ENCODE measurements at regions not wholly inside any gene's neighbourhood (a gene's known extent, or its start where the extent isn't known, plus 50 kb on each side); places are given as distances from the start of the nearest gene placed in this dataset.

DNA sequence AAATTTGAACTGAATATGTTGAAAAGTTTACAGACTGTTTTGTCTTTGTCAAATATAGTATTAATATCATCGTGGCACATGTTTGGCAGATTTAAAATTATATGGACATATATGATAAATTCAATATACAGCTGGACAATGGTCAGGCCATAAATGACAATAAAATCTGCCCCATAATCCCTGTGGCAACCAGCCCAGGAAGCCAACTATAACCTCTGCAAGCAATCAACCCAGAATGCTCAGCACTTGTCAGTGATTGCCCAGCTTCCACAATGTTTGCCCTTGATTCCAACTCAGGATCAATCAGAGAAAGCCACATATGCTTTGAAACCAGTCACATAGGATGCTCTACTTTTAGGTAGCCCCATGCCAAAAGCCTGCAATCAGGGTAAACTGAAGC lies 671.9 kb downstream of the SUCLG1 start:
- DNase-seq (ENCODE audit: low read depth, low spot score) = no peak
- Histone ChIP-seq H3K36me3 (ENCODE audit: insufficient read depth, low read length) (no peaks in the 10 kb centered on the region), H3K27ac (no peak overlapping the region), H3K9ac (ENCODE audit: insufficient read length) (no peak overlapping the region), H3K9me3 (ENCODE audit: low read depth, low read length) (no peaks in the 10 kb centered on the region), H3K4me3 (no peak overlapping the region)
- no peak for TF ChIP-seq FOXP2 (optimal IDR thresholded peaks at IDR 0.05; ENCODE audit: control extremely low read depth, extremely low read length, insufficient read depth)
- no peak for TF ChIP-seq POLR2AphosphoS5 (IDR thresholded peaks at IDR 0.05; ENCODE audit: borderline replicate concordance, low read depth, low read length)
- no peak for TF ChIP-seq EZH2 (IDR thresholded peaks at IDR 0.05)

DNA sequence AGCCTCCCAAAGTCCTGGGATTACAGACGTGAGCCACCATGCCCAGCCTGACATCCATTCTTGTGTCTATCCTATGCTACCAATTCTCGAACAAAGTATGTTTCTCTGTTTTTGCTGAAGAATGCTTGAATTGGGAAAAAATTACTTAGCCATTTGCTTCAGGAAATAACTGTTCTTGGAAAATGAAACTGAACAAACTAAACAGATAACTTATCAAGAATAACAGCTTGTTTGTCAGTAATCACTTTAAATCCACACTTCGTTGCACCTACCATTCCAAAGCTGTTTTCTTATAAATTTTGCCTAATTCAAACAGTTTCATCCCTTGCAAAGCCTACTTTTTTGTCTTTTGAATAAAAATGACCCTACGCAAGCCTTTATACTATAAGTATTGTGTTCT lies 672.9 kb downstream of the SUCLG1 start:
- Histone ChIP-seq H3K36me3 (ENCODE audit: insufficient read depth, low read length) (no peaks in the 10 kb centered on the region), H3K4me3 (no peak overlapping the region), H3K9me3 (ENCODE audit: low read depth, low read length) (no peaks in the 10 kb centered on the region), H3K27ac (no peak overlapping the region), H3K9ac (ENCODE audit: insufficient read length) (no peak overlapping the region)
- TF ChIP-seq POLR2AphosphoS5 (IDR thresholded peaks at IDR 0.05; ENCODE audit: borderline replicate concordance, low read depth, low read length) (no peak), EZH2 (IDR thresholded peaks at IDR 0.05) (no peak), FOXP2 (optimal IDR thresholded peaks at IDR 0.05; ENCODE audit: control extremely low read depth, extremely low read length, insufficient read depth) (no peak)
- DNase-seq (ENCODE audit: low read depth, low spot score) = no peak

DNA sequence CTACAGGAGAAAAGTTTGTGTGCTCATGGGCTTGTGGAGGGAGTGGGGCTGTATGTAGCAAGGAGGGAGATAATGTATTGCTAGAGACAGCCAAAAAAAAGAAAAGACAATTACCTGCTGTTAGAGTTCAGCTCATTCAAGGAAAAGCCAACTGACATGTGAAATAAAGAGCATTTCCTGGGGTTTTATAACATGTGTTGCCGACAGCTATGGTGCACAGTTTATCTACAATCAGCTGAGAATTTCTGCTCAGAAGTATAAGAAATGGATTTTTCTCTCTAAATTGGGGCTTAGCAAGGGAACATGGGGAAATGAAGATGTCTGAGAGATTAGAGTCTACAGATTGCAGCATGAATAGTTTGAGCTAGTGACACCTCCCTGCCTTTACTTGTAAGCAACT lies 674.1 kb downstream of the SUCLG1 start:
- Histone ChIP-seq H3K36me3 (ENCODE audit: insufficient read depth, low read length) (no peaks in the 10 kb centered on the region), H3K9me3 (ENCODE audit: low read depth, low read length) (no peaks in the 10 kb centered on the region), H3K4me3 (no peak overlapping the region), H3K9ac (ENCODE audit: insufficient read length) (no peak overlapping the region), H3K27ac (no peak overlapping the region)
- no peak for DNase-seq (ENCODE audit: low read depth, low spot score)
- TF ChIP-seq FOXP2 (optimal IDR thresholded peaks at IDR 0.05; ENCODE audit: control extremely low read depth, extremely low read length, insufficient read depth) (no peak), POLR2AphosphoS5 (IDR thresholded peaks at IDR 0.05; ENCODE audit: borderline replicate concordance, low read depth, low read length) (no peak), EZH2 (IDR thresholded peaks at IDR 0.05) (no peak)

DNA sequence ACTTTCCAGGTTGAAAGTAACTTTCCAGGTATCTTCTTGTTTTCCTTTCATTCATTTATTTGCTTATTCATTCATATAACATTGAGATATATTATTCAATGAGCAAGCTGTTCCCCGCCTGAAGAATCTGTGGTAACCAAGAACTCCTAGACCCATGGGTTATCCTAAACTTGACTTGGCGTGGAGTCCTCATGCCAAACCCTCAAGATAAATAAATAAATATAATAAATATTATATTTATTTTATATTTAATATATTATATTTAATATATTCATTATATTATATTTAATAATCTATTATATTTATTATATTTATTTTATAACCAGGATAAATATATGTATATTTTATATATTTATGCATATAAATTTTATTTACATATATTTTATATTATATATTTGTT lies 674.8 kb downstream of the SUCLG1 start:
- Histone ChIP-seq H3K4me3 (no peak overlapping the region), H3K36me3 (ENCODE audit: insufficient read depth, low read length) (no peaks in the 10 kb centered on the region), H3K9ac (ENCODE audit: insufficient read length) (no peak overlapping the region), H3K27ac (no peak overlapping the region), H3K9me3 (ENCODE audit: low read depth, low read length) (no peaks in the 10 kb centered on the region)
- TF ChIP-seq POLR2AphosphoS5 (IDR thresholded peaks at IDR 0.05; ENCODE audit: borderline replicate concordance, low read depth, low read length) (no peak), EZH2 (IDR thresholded peaks at IDR 0.05) (no peak), FOXP2 (optimal IDR thresholded peaks at IDR 0.05; ENCODE audit: control extremely low read depth, extremely low read length, insufficient read depth) (no peak)
- DNase-seq (ENCODE audit: low read depth, low spot score) = no peak

DNA sequence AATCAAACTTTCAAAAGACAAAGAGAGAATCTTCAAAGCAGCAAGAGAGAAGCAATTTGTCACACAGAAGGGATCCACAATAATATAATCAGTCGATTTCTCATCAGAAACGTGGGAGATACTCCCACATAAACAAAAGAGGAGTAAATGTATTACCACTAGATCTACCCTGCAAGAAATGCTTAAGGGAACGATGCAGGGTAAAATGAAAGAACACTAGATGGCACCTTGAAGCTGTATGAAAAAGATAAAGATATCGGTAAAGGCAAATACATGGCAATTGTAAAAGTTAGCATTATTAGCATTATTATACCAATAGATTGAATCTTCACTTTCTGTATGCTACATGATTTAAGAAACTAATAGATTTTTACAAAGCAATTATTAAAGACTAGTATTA lies 677.0 kb downstream of the SUCLG1 start:
- TF ChIP-seq POLR2AphosphoS5 (IDR thresholded peaks at IDR 0.05; ENCODE audit: borderline replicate concordance, low read depth, low read length) = no peak
- TF ChIP-seq FOXP2 (optimal IDR thresholded peaks at IDR 0.05; ENCODE audit: control extremely low read depth, extremely low read length, insufficient read depth) = no peak
- TF ChIP-seq EZH2 (IDR thresholded peaks at IDR 0.05) = no peak
- no peak for DNase-seq (ENCODE audit: low read depth, low spot score)

DNA sequence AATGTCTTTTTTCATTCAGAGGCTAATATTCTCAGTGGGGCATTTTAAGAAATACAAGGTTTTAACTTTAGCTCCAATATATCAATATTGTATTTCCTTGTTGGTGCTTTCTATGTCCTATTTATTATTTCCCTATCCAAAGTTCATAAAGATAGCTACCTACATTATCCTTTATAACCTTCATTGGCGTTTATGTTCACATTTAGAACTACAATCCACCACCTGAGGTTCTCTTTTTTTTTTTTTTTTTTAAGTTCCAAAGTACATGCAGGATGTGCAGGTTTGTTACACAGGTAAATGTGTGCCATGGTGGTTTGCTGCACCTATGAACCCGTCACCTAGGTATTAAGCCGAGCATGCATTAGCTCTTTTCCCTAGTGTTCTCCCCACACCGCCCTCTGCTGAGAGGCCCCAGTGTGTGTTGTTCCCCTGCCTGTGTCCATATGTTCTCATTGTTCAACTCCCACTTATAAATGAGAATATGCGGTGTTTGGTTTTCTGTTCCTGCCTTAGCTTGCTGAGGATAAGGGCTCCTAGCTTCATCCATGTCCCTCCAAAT lies 694.6 kb downstream of the SUCLG1 start:
- H3K27ac ChIP-seq = no peak overlapping the region
- no peaks in the 10 kb centered on the region for H3K9me3 ChIP-seq (ENCODE audit: low read depth, low read length)
- DNase-seq (ENCODE audit: low read depth, low spot score) = no peak
- no peaks in the 10 kb centered on the region for H3K36me3 ChIP-seq (ENCODE audit: insufficient read depth, low read length)
- no peak for TF ChIP-seq POLR2AphosphoS5 (IDR thresholded peaks at IDR 0.05; ENCODE audit: borderline replicate concordance, low read depth, low read length)
- TF ChIP-seq EZH2 (IDR thresholded peaks at IDR 0.05) = no peak
- TF ChIP-seq FOXP2 (optimal IDR thresholded peaks at IDR 0.05; ENCODE audit: control extremely low read depth, extremely low read length, insufficient read depth) = no peak
- no peak overlapping the region for H3K9ac ChIP-seq (ENCODE audit: insufficient read length)
- no peak overlapping the region for H3K4me3 ChIP-seq

More for the DNA sequence above, 677.0 kb downstream of the SUCLG1 start:
- H3K9me3 ChIP-seq (ENCODE audit: low read depth, low read length) = no peaks in the 10 kb centered on the region
- H3K9ac ChIP-seq (ENCODE audit: insufficient read length) = no peak overlapping the region
- H3K27ac ChIP-seq = no peak overlapping the region
- H3K4me3 ChIP-seq = no peak overlapping the region
- H3K36me3 ChIP-seq (ENCODE audit: insufficient read depth, low read length) = no peaks in the 10 kb centered on the region

DNA sequence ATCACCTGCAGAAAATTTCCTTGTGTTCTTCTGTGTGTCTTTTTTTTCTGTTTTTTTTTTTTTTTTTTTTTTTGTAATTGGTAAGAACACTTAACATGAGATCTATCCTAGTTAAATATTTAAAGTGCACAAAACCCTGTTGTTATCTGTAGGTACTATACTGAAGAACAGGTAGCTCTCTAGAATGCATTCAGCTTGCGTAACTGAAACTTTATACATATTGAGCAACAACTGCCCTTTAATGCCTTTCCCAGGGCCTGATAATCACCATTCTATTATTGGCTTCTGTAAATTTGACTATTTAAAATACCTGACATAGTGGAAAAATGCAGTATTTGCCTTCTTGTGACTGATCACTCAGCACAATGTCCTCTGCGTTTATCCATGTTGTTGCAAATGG lies 701.8 kb downstream of the SUCLG1 start:
- H3K4me3 ChIP-seq = no peak overlapping the region

DNA sequence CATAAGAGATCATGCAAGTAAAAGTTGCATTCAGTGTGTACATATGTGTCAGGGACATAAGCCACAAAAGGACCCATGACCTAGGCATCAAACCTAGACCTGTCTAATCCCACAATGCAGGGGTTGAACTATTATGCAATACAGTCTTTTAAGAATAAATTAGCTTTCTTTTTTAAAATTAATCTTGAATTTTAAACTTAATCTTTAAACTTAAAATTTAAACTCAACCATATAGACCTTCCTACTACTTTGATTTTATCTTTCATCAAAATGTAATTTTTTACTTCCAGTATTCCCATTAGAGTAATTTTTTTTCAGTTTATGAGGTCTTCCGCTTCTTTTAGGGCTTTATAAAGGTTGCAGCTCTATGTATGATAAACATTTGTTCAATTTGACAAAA lies 702.9 kb downstream of the SUCLG1 start:
- Histone ChIP-seq H3K36me3 (ENCODE audit: insufficient read depth, low read length) (no peaks in the 10 kb centered on the region), H3K9ac (ENCODE audit: insufficient read length) (no peak overlapping the region), H3K9me3 (ENCODE audit: low read depth, low read length) (no peaks in the 10 kb centered on the region), H3K27ac (no peak overlapping the region), H3K4me3 (no peak overlapping the region)
- TF ChIP-seq EZH2 (IDR thresholded peaks at IDR 0.05) = no peak
- no peak for DNase-seq (ENCODE audit: low read depth, low spot score)

More for the DNA sequence above, 701.8 kb downstream of the SUCLG1 start:
- H3K36me3 ChIP-seq (ENCODE audit: insufficient read depth, low read length) = no peaks in the 10 kb centered on the region
- DNase-seq (ENCODE audit: low read depth, low spot score) = no peak
- no peak for TF ChIP-seq EZH2 (IDR thresholded peaks at IDR 0.05)
- TF ChIP-seq FOXP2 (optimal IDR thresholded peaks at IDR 0.05; ENCODE audit: control extremely low read depth, extremely low read length, insufficient read depth) = no peak
- TF ChIP-seq POLR2AphosphoS5 (IDR thresholded peaks at IDR 0.05; ENCODE audit: borderline replicate concordance, low read depth, low read length) = no peak
- H3K9me3 ChIP-seq (ENCODE audit: low read depth, low read length) = no peaks in the 10 kb centered on the region
- no peak overlapping the region for H3K9ac ChIP-seq (ENCODE audit: insufficient read length)
- H3K27ac ChIP-seq = no peak overlapping the region

DNA sequence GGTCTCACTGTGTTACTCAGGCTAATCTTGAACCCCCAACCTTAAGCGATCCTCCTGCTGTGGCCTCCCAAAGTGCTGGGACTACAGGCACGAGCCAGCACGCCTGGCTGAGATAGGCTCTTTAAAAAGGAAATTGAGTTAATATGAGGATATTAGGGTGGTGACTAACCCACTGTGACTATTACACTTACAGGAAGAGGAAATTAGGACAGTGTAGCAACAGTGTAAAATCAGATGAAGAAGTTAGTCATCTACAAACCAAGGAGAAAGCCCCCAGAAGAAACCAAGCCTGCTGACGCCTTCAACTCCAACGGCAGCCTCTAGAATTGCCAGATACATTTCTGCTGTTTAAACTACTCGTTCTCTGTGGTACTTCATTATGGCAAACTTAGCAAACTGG lies 711.9 kb downstream of the SUCLG1 start:
- H3K9ac ChIP-seq (ENCODE audit: insufficient read length) = no peak overlapping the region
- no peak for DNase-seq (ENCODE audit: low read depth, low spot score)
- no peaks in the 10 kb centered on the region for H3K9me3 ChIP-seq (ENCODE audit: low read depth, low read length)
- TF ChIP-seq POLR2AphosphoS5 (IDR thresholded peaks at IDR 0.05; ENCODE audit: borderline replicate concordance, low read depth, low read length) (no peak), EZH2 (IDR thresholded peaks at IDR 0.05) (no peak), FOXP2 (optimal IDR thresholded peaks at IDR 0.05; ENCODE audit: control extremely low read depth, extremely low read length, insufficient read depth) (no peak)
- H3K27ac ChIP-seq = no peak overlapping the region
- H3K4me3 ChIP-seq = no peak overlapping the region
- no peaks in the 10 kb centered on the region for H3K36me3 ChIP-seq (ENCODE audit: insufficient read depth, low read length)

Data from SK-N-MC (cell line).